Caco-2 (cell line): ENCODE measurements at regions not wholly inside any gene's neighbourhood (a gene's known extent, or its start where the extent isn't known, plus 50 kb on each side); places are given as distances from the start of the nearest gene placed in this dataset.

Source experiments
- BruUV-seq: library from RNA; stranded (reverse); fragments of 400-500 nt; replicated peaks from 2 replicates; lab custom pipeline; 2021; lab: Mats Ljungman, UMichigan
- CTCF ChIA-PET: fragments of 300-600 bp; sonication (Branson Sonifier 250); formaldehyde crosslinking; loops from one replicate; lab custom pipeline; 2022; ENCODE audit warnings: antibody characterized with exemption; lab: Charles Lee
- POLR2A ChIA-PET: fragments of 300-600 bp; sonication (Branson Sonifier 250); formaldehyde crosslinking; loops from one replicate; lab custom pipeline; 2022; ENCODE audit warnings: antibody characterized with exemption; lab: Charles Lee
- DNase-seq, 2 experiments: peaks; one replicate each; pipeline versions ENCODE4 v3.0.0 to v3.0.0-alpha.2; 2020 to 2022
- H3K27me3 ChIP-seq: replicated peaks from 2 replicates; pipeline ENCODE4 v1.6.0; 2011; ENCODE audit warnings: low read length; ENCODE audit not compliant: control insufficient read depth, insufficient read depth
- H3K36me3 ChIP-seq: 2 replicates; pipeline ENCODE4 v1.5.1; 2011; ENCODE audit warnings: low read length; ENCODE audit not compliant: control insufficient read depth, insufficient read depth
- H3K4me1 ChIP-seq: fragments of 250-450 bp; sonication (Bioruptor Pico); 2 replicates; pipeline ENCODE4 v1.5.1; 2020; ENCODE audit warnings: mild to moderate bottlenecking
- H3K4me3 ChIP-seq: 2 replicates; pipeline ENCODE4 v1.5.1; 2011; ENCODE audit warnings: low read depth, mild to moderate bottlenecking, control low read depth, low read length
- H3K9me3 ChIP-seq: fragments of 250-450 bp; sonication (Bioruptor Pico); 2 replicates; pipeline ENCODE4 v1.5.1; 2020; ENCODE audit warnings: mild to moderate bottlenecking, moderate library complexity
- H3K27ac Mint-ChIP-seq: one replicate; pipeline ENCODE4 v1.8.0; 2022; ENCODE audit warnings: mixed read lengths; ENCODE audit not compliant: unreplicated experiment
- H3K27me3 Mint-ChIP-seq: one replicate; pipeline ENCODE4 v1.8.0; 2022; ENCODE audit warnings: mixed read lengths; ENCODE audit not compliant: insufficient read depth, unreplicated experiment
- H3K36me3 Mint-ChIP-seq: one replicate; pipeline ENCODE4 v1.8.0; 2022; ENCODE audit warnings: mild to moderate bottlenecking, mixed read lengths; ENCODE audit not compliant: insufficient read depth, unreplicated experiment
- H3K4me1 Mint-ChIP-seq: one replicate; pipeline ENCODE4 v1.8.0; 2022; ENCODE audit warnings: low read depth, mixed read lengths; ENCODE audit not compliant: unreplicated experiment
- H3K4me3 Mint-ChIP-seq: one replicate; pipeline ENCODE4 v1.8.0; 2022; ENCODE audit warnings: mild to moderate bottlenecking, moderate library complexity, mixed read lengths; ENCODE audit not compliant: unreplicated experiment
- H3K9me3 Mint-ChIP-seq: one replicate; pipeline ENCODE4 v1.8.0; 2022; ENCODE audit warnings: mixed read lengths; ENCODE audit not compliant: unreplicated experiment
- intact Hi-C: fragments of 100-400 bp; cut with micrococcal nuclease; formaldehyde crosslinking; loops from one replicate; pipeline ENCODE4 v1.10.0; 2022; ENCODE audit not compliant: unreplicated experiment
- TF ChIP-seq, protein P1 (sequence below), 2 experiments: fragments of 200-600 bp in 1 of 2; IDR thresholded peaks; 1 replicate in 1 of 2; 2 replicates in 1 of 2; pipeline versions ENCODE4 v1.5.1 to v1.8.0; 2011 to 2022; ENCODE audit warnings: antibody characterized with exemption in 1 of 2, control low read depth in 1 of 2, inconsistent platforms in 1 of 2, low read depth in 1 of 2, low read length in 1 of 2, mild to moderate bottlenecking in 1 of 2, moderate library complexity in 1 of 2; ENCODE audit not compliant: insufficient read depth in 1 of 2, severe bottlenecking in 1 of 2, unreplicated experiment in 1 of 2

DNA sequence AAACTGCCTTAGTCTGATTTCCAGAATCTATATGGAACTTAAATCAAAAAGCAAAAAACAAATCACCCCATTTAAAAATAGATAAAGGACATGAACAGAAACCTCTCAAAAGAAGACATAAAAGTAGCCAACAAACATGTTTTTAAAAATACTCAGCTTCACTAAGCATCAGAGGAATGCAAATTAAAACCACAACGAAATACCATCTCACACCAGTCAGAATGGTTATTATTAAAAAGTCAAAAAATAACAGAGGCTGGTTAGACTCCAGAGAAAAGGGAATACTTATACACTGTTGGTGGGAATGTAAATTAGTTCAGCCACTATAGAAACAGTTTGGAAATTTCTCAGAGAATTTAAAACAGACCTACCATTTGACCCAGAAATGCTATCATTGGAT, 367.9 kb downstream of the ZIC4 start:
- no peaks in the 10 kb centered on the region for H3K4me1 ChIP-seq
- BruUV-seq, result no TSS peak
- no peak for DNase-seq
- no peaks in the 10 kb centered on the region; the same call in 1 of the 2 replicates for H3K9me3 ChIP-seq
- no peaks in the 10 kb centered on the region for H3K4me1 Mint-ChIP-seq
- no peak overlapping the region for H3K27ac Mint-ChIP-seq
- no peaks in the 10 kb centered on the region for H3K36me3 ChIP-seq
- intact Hi-C loops, result no loop called here
- H3K27me3 Mint-ChIP-seq, result no peaks in the 10 kb centered on the region
- TF ChIP-seq, protein P1, sequence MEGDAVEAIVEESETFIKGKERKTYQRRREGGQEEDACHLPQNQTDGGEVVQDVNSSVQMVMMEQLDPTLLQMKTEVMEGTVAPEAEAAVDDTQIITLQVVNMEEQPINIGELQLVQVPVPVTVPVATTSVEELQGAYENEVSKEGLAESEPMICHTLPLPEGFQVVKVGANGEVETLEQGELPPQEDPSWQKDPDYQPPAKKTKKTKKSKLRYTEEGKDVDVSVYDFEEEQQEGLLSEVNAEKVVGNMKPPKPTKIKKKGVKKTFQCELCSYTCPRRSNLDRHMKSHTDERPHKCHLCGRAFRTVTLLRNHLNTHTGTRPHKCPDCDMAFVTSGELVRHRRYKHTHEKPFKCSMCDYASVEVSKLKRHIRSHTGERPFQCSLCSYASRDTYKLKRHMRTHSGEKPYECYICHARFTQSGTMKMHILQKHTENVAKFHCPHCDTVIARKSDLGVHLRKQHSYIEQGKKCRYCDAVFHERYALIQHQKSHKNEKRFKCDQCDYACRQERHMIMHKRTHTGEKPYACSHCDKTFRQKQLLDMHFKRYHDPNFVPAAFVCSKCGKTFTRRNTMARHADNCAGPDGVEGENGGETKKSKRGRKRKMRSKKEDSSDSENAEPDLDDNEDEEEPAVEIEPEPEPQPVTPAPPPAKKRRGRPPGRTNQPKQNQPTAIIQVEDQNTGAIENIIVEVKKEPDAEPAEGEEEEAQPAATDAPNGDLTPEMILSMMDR (IDR thresholded peaks at IDR 0.05; ENCODE audit: insufficient read depth in 1 of 2, low read depth in 1 of 2, low read length in 1 of 2, severe bottlenecking in 1 of 2, unreplicated experiment in 1 of 2), result no peak
- H3K9me3 Mint-ChIP-seq, result peaks cover 11% of the 10 kb centered on the region
- ChIA-PET CTCF (no interaction called here), POLR2A (no interaction called here)
- H3K4me3 Mint-ChIP-seq, result no peak overlapping the region
- H3K4me3 ChIP-seq, result no peak overlapping the region
- H3K36me3 Mint-ChIP-seq, result no peaks in the 10 kb centered on the region
- no peaks in the 10 kb centered on the region for H3K27me3 ChIP-seq

DNA sequence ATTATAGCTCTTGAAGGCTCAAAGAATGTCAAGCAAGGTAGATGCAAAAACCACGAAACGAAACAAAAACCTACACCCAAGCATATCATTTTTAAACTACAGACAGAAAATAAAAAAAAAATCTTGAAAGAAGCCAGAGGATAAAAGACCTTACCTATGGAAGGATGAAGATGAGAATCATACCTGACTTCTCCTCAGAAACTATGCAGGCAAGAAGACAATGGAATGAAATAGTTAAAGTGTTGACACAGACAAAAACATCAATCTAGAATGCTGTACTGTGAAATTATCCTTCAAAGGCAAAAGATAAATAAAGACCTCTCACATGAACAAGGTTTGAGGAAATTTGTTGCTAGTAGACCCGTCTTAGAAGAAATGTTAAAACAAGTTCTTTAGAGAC, 372.0 kb downstream of the ZIC4 start:
- Mint-ChIP-seq H3K36me3 (no peaks in the 10 kb centered on the region), H3K27me3 (no peaks in the 10 kb centered on the region), H3K4me1 (no peaks in the 10 kb centered on the region), H3K4me3 (no peak overlapping the region), H3K27ac (no peak overlapping the region), H3K9me3 (peaks cover 12% of the 10 kb centered on the region)
- Histone ChIP-seq H3K4me1 (no peaks in the 10 kb centered on the region), H3K4me3 (no peak overlapping the region), H3K36me3 (no peaks in the 10 kb centered on the region), H3K27me3 (no peaks in the 10 kb centered on the region), H3K9me3 (no peaks in the 10 kb centered on the region; the same call in 1 of the 2 replicates)
- BruUV-seq, result no TSS peak
- no peak for DNase-seq
- TF ChIP-seq, protein P1 (IDR thresholded peaks at IDR 0.05; ENCODE audit: insufficient read depth in 1 of 2, low read depth in 1 of 2, low read length in 1 of 2, severe bottlenecking in 1 of 2, unreplicated experiment in 1 of 2), result no peak
- intact Hi-C loops, result no loop called here
- POLR2A ChIA-PET, result no interaction called here
- CTCF ChIA-PET, result no interaction called here

DNA sequence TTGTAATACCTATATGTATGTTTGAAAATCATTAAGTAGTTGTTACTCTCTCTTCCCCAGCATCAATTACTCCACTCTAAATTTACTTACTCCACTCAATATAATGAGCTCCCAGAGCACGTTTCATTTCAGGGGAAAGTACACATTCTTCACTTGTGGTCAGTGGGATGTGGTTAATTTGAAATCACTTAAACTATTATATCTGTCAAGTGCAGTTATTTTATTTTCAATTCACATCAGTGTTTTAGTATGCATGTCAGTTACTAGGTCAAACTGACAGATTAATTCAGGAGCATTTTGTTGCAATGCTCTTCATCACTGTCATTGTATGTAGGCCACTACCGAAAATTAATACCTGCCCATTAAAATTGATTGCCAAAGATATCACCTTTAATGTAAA, 376.1 kb downstream of the ZIC4 start:
- H3K27ac Mint-ChIP-seq, result no peak overlapping the region
- no peaks in the 10 kb centered on the region for H3K4me1 Mint-ChIP-seq
- H3K9me3 Mint-ChIP-seq, result peaks cover 12% of the 10 kb centered on the region
- Histone ChIP-seq H3K4me3 (no peak overlapping the region), H3K4me1 (no peaks in the 10 kb centered on the region), H3K27me3 (no peaks in the 10 kb centered on the region), H3K36me3 (no peaks in the 10 kb centered on the region), H3K9me3 (no peaks in the 10 kb centered on the region; the same call in 1 of the 2 replicates)
- no peaks in the 10 kb centered on the region for H3K36me3 Mint-ChIP-seq
- ChIA-PET CTCF (no interaction called here), POLR2A (no interaction called here)
- no peaks in the 10 kb centered on the region for H3K27me3 Mint-ChIP-seq
- H3K4me3 Mint-ChIP-seq, result no peak overlapping the region
- TF ChIP-seq, protein P1 (IDR thresholded peaks at IDR 0.05; ENCODE audit: insufficient read depth in 1 of 2, low read depth in 1 of 2, low read length in 1 of 2, severe bottlenecking in 1 of 2, unreplicated experiment in 1 of 2), result no peak
- no peak for DNase-seq
- BruUV-seq, result no TSS peak
- intact Hi-C loops, result no loop called here
